SK-N-SH (cell line): ENCODE measurements at regions not wholly inside any gene's neighbourhood (a gene's known extent, or its start where the extent isn't known, plus 50 kb on each side); places are given as distances from the start of the nearest gene placed in this dataset.

Experiments
- CHD2 ChIP-seq: fragments of 150-350 bp; IDR thresholded peaks from 2 replicates; pipeline ENCODE4 v1.6.1; 2018; ENCODE audit warnings: low read length; ENCODE audit not compliant: partially characterized antibody
- EP300 ChIP-seq, 2 experiments: IDR thresholded peaks; 2 replicates each; pipeline versions ENCODE4 v1.4.0 to v1.6.1; 2012; ENCODE audit warnings: borderline replicate concordance in 1 of 2, low read depth in 1 of 2, low read length in 1 of 2
- FOXJ3 ChIP-seq: sonication (generic); formaldehyde crosslinking; IDR thresholded peaks from 2 replicates; pipeline ENCODE4 v1.5.1; 2020; ENCODE audit warnings: mild to moderate bottlenecking, missing genetic modification reagents
- FOXM1 ChIP-seq: IDR thresholded peaks from 2 replicates; pipeline ENCODE4 v1.4.0; 2012; ENCODE audit warnings: low read depth, mild to moderate bottlenecking
- GABPA ChIP-seq: IDR thresholded peaks from 2 replicates; pipeline ENCODE4 v1.4.0; 2012; ENCODE audit warnings: low read depth, mild to moderate bottlenecking
- JUND ChIP-seq: IDR thresholded peaks from 2 replicates; pipeline ENCODE4 v1.4.0; 2012
- POLR2AphosphoS5 ChIP-seq: IDR thresholded peaks from 2 replicates; pipeline ENCODE4 v1.6.1; 2012; ENCODE audit warnings: low read depth, low read length
- RXRA ChIP-seq: IDR thresholded peaks from 2 replicates; pipeline ENCODE4 v1.4.0; 2012; ENCODE audit warnings: low read depth, mild to moderate bottlenecking, borderline replicate concordance
- SIN3A ChIP-seq: IDR thresholded peaks from 2 replicates; pipeline ENCODE4 v1.6.1; 2012; ENCODE audit warnings: low read depth, mild to moderate bottlenecking, low read length, moderate library complexity, borderline replicate concordance
- TEAD4 ChIP-seq: IDR thresholded peaks from 2 replicates; pipeline ENCODE4 v1.4.0; 2012; ENCODE audit warnings: mild to moderate bottlenecking, borderline replicate concordance; ENCODE audit not compliant: insufficient read depth
- TF ChIP-seq, protein P1 (sequence below): fragments of 200-600 bp; sonication (generic); IDR thresholded peaks from 2 replicates; pipeline ENCODE4 v1.6.1; 2017; ENCODE audit warnings: antibody characterized with exemption, mild to moderate bottlenecking, moderate library complexity
- TF ChIP-seq, protein P2 (sequence below): IDR thresholded peaks from 2 replicates; pipeline ENCODE4 v1.4.0; 2012; ENCODE audit warnings: low read depth, borderline replicate concordance
- TF ChIP-seq, protein P3 (sequence below): IDR thresholded peaks from 2 replicates; pipeline ENCODE4 v1.4.0; 2012; ENCODE audit warnings: low read depth

DNA sequence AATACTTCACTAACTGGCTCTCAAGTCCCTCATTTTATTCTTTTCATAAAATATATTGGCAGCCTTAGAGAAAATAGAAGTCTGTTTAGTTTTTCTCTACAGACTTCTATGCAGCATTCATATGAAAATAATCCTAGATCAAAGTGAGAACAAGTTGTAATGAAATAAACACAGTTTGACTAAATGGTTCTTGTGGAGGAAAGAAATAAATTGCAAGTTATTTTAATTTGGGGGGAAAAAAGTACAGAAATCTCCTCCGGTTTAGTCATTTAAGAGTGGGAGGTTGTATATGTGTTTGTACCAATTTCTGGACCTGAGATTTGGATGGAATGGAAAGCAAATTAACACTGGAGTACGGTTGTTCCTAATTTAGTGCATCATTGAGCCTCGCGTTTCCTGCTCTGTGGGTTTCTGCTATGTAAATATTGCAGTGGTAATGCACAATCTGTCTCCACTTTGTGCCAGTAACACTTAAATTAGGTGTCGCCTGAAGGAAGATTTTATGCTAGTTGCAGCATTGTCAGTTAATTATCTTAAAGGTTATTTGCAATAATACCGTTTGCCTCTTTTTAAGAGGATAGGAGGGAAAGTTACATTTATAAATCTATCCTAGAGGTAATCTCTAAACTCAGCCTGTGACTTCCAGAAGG is 100.2 kb downstream of the ZIC5 start:
- TF ChIP-seq, protein P1, sequence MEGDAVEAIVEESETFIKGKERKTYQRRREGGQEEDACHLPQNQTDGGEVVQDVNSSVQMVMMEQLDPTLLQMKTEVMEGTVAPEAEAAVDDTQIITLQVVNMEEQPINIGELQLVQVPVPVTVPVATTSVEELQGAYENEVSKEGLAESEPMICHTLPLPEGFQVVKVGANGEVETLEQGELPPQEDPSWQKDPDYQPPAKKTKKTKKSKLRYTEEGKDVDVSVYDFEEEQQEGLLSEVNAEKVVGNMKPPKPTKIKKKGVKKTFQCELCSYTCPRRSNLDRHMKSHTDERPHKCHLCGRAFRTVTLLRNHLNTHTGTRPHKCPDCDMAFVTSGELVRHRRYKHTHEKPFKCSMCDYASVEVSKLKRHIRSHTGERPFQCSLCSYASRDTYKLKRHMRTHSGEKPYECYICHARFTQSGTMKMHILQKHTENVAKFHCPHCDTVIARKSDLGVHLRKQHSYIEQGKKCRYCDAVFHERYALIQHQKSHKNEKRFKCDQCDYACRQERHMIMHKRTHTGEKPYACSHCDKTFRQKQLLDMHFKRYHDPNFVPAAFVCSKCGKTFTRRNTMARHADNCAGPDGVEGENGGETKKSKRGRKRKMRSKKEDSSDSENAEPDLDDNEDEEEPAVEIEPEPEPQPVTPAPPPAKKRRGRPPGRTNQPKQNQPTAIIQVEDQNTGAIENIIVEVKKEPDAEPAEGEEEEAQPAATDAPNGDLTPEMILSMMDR: no peak
- TF ChIP-seq, protein P2, sequence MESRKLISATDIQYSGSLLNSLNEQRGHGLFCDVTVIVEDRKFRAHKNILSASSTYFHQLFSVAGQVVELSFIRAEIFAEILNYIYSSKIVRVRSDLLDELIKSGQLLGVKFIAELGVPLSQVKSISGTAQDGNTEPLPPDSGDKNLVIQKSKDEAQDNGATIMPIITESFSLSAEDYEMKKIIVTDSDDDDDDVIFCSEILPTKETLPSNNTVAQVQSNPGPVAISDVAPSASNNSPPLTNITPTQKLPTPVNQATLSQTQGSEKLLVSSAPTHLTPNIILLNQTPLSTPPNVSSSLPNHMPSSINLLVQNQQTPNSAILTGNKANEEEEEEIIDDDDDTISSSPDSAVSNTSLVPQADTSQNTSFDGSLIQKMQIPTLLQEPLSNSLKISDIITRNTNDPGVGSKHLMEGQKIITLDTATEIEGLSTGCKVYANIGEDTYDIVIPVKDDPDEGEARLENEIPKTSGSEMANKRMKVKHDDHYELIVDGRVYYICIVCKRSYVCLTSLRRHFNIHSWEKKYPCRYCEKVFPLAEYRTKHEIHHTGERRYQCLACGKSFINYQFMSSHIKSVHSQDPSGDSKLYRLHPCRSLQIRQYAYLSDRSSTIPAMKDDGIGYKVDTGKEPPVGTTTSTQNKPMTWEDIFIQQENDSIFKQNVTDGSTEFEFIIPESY: no peak
- no peak for TF ChIP-seq POLR2AphosphoS5
- TF ChIP-seq FOXJ3: no peak
- TF ChIP-seq SIN3A: no peak
- TF ChIP-seq FOXM1: no peak
- no peak for TF ChIP-seq GABPA
- no peak for TF ChIP-seq CHD2
- TF ChIP-seq EP300 (IDR thresholded peaks at IDR 0.05; ENCODE audit: borderline replicate concordance in 1 of 2, low read depth in 1 of 2, low read length in 1 of 2): no peak
- TF ChIP-seq JUND: no peak
- no peak for TF ChIP-seq TEAD4
- TF ChIP-seq, protein P3, sequence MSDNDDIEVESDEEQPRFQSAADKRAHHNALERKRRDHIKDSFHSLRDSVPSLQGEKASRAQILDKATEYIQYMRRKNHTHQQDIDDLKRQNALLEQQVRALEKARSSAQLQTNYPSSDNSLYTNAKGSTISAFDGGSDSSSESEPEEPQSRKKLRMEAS: no peak
- no peak for TF ChIP-seq RXRA
